ENCODE measurements at regions not wholly inside any gene's neighbourhood (a gene's known extent, or its start where the extent isn't known, plus 50 kb on each side); places are given as distances from the start of the nearest gene placed in this dataset.

DNA sequence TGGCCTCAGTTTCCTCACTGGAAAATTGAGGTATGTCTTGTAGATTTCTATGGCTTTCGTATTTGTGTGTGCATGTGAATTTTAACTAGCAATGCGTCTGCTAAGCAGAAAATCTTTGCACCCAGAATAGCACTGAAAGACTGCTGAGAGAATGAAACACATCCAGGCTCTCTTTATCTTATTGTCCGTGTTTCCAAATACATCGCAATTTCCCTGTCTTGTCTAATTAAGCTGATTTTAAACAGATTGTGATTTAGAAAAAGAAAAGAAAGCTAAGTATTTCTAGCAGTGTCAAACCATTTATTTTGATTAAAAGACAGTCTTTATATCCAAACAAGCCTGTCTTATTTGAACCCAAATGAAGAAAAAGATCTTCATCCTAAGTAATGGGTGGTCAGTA is 168.6 kb downstream of the PMP22 start:
- no peaks in the 10 kb centered on the region for H3K36me3 ChIP-seq
- DNase-seq: no peak
- TF ChIP-seq CTCF (IDR thresholded peaks at IDR 0.05) (no peak), POLR2A (IDR thresholded peaks at IDR 0.05) (no peak)

GRCh38 chr17:15095935-15096334 is 169.2 kb downstream of the PMP22 start:
- no peak for DNase-seq
- Histone ChIP-seq H3K36me3 (no peaks in the 10 kb centered on the region), H3K27ac (no peak overlapping the region), H3K9me3 (no peaks in the 10 kb centered on the region), H3K4me3 (no peak overlapping the region), H3K4me1 (no peaks in the 10 kb centered on the region), H3K27me3 (no peaks in the 10 kb centered on the region)
- TF ChIP-seq POLR2A (IDR thresholded peaks at IDR 0.05) (no peak), CTCF (IDR thresholded peaks at IDR 0.05) (no peak)

More for the DNA sequence above, 168.6 kb downstream of the PMP22 start:
- Histone ChIP-seq H3K4me3 (no peak overlapping the region), H3K27me3 (no peaks in the 10 kb centered on the region), H3K27ac (no peak overlapping the region), H3K9me3 (no peaks in the 10 kb centered on the region), H3K4me1 (no peaks in the 10 kb centered on the region)

DNA sequence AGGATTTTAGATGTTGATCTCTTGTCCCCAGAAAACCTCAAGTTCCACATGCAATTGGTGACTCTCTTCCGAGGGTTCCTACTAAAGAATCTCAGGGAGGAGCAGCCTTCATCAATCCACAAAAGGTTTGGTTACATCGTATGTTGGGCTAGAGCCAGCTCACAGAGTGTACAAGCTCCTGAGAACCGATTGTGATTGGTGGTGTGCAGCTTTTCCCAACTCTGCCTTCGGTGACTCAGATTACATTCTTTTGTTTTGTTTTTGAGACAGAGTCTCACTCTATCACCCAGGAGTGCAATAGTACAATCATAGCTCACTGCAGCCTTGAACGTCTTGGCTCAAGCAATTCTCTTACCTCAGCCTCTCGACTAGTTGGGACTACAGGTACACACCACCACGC is 172.4 kb downstream of the PMP22 start:
- H3K9me3 ChIP-seq: no peaks in the 10 kb centered on the region
- no peaks in the 10 kb centered on the region for H3K36me3 ChIP-seq
- no peak overlapping the region for H3K27ac ChIP-seq
- H3K4me1 ChIP-seq: no peaks in the 10 kb centered on the region
- no peaks in the 10 kb centered on the region for H3K27me3 ChIP-seq
- DNase-seq: no peak
- H3K4me3 ChIP-seq: no peak overlapping the region
- TF ChIP-seq POLR2A (IDR thresholded peaks at IDR 0.05) (no peak), CTCF (IDR thresholded peaks at IDR 0.05) (no peak)

DNA sequence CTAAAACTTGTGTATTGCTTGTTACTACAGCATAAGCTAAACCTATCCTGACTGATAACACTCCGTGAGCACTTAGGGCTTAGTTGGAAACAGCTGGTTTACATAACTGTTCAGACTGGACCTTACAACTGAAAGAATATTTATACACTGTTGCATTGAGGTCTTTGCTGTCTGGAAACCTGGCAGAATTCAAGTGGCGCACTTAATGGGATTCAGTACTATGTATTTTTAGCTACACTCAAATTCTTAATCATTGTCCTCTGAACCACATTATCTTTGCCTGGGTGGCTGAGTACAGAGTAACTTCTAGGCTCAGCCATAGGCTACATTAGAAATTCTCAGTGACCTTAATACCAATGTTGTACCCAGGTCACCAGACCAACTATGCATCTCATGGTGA is 172.9 kb downstream of the PMP22 start:
- TF ChIP-seq CTCF (IDR thresholded peaks at IDR 0.05): no peak
- no peak for TF ChIP-seq POLR2A (IDR thresholded peaks at IDR 0.05)
- no peaks in the 10 kb centered on the region for H3K4me1 ChIP-seq
- no peaks in the 10 kb centered on the region for H3K36me3 ChIP-seq
- H3K27ac ChIP-seq: no peak overlapping the region
- no peak overlapping the region for H3K4me3 ChIP-seq
- DNase-seq: no peak
- H3K9me3 ChIP-seq: no peaks in the 10 kb centered on the region
- no peaks in the 10 kb centered on the region for H3K27me3 ChIP-seq

GRCh38 chr17:15091825-15092224 is 173.3 kb downstream of the PMP22 start:
- no peaks in the 10 kb centered on the region for H3K27me3 ChIP-seq

More at GRCh38 chr17:15091825-15092224, 173.3 kb downstream of the PMP22 start:
- H3K36me3 ChIP-seq: no peaks in the 10 kb centered on the region
- DNase-seq: no peak
- no peaks in the 10 kb centered on the region for H3K4me1 ChIP-seq
- H3K27ac ChIP-seq: no peak overlapping the region
- TF ChIP-seq POLR2A (IDR thresholded peaks at IDR 0.05): no peak
- TF ChIP-seq CTCF (IDR thresholded peaks at IDR 0.05): no peak
- H3K4me3 ChIP-seq: no peak overlapping the region
- no peaks in the 10 kb centered on the region for H3K9me3 ChIP-seq

Data from Peyer's patch (tissue), 4 donors.